WTC11 (cell line): ENCODE measurements at regions not wholly inside any gene's neighbourhood (a gene's known extent, or its start where the extent isn't known, plus 50 kb on each side); places are given as distances from the start of the nearest gene placed in this dataset.

Source experiments
- ATAC-seq: fragments of 200-7000 bp; cut with Tn5 transposase; 2 replicates; pipeline ENCODE4 v1.10.0; 2021; ENCODE audit warnings: mild to moderate bottlenecking, moderate library complexity
- CTCF ChIA-PET: fragments of 300-600 bp; sonication (Branson Sonifier 250); formaldehyde crosslinking; loops from one replicate; lab custom pipeline; 2021; ENCODE audit warnings: antibody characterized with exemption; lab: Charles Lee
- POLR2A ChIA-PET: fragments of 350-600 bp; sonication (Branson Sonifier 250); formaldehyde crosslinking; loops from one replicate; lab custom pipeline; 2021; ENCODE audit warnings: antibody characterized with exemption; lab: Charles Lee
- DNase-seq: peaks from one replicate; pipeline ENCODE4 v3.0.0; 2021; ENCODE audit warnings: low spot score
- H3K27ac Mint-ChIP-seq: 2 replicates; pipeline ENCODE4 v1.8.0; 2021; ENCODE audit warnings: mixed read lengths
- H3K27me3 Mint-ChIP-seq: 2 replicates; pipeline ENCODE4 v1.8.0; 2021; ENCODE audit warnings: low read depth, mild to moderate bottlenecking, moderate library complexity, mixed read lengths
- H3K36me3 Mint-ChIP-seq: 2 replicates; pipeline ENCODE4 v1.8.0; 2021; ENCODE audit warnings: mixed read lengths
- H3K4me1 Mint-ChIP-seq: 2 replicates; pipeline ENCODE4 v1.8.0; 2022; ENCODE audit warnings: mixed read lengths
- H3K4me3 Mint-ChIP-seq: 2 replicates; pipeline ENCODE4 v1.8.0; 2021; ENCODE audit warnings: mild to moderate bottlenecking, moderate library complexity, mixed read lengths
- H3K9me3 Mint-ChIP-seq: 2 replicates; pipeline ENCODE4 v1.8.0; 2021; ENCODE audit warnings: mixed read lengths
- ESRRA ChIP-seq: sonication (generic); formaldehyde crosslinking; IDR thresholded peaks from 2 replicates; pipeline ENCODE4 v1.8.1; 2022; ENCODE audit warnings: mild to moderate bottlenecking, missing genetic modification reagents, borderline replicate concordance
- ETV6 ChIP-seq: sonication (generic); formaldehyde crosslinking; IDR thresholded peaks from 2 replicates; pipeline ENCODE4 v1.8.1; 2022; ENCODE audit warnings: mild to moderate bottlenecking, missing genetic modification reagents
- NR2C2 ChIP-seq: sonication (generic); formaldehyde crosslinking; IDR thresholded peaks from 2 replicates; pipeline ENCODE4 v1.8.0; 2022; ENCODE audit warnings: mild to moderate bottlenecking, missing genetic modification reagents
- NR3C1 ChIP-seq: sonication (generic); formaldehyde crosslinking; conservative IDR thresholded peaks from 2 replicates; pipeline ENCODE4 v1.8.1; 2023; ENCODE audit warnings: low read depth, mild to moderate bottlenecking, missing genetic modification reagents
- SMAD3 ChIP-seq: sonication (generic); formaldehyde crosslinking; IDR thresholded peaks from 2 replicates; pipeline ENCODE4 v1.8.0; 2022; ENCODE audit warnings: missing genetic modification reagents, mild to moderate bottlenecking, borderline replicate concordance
- TEAD4 ChIP-seq: sonication (generic); formaldehyde crosslinking; IDR thresholded peaks from 2 replicates; pipeline ENCODE4 v1.8.0; 2022; ENCODE audit warnings: mild to moderate bottlenecking, missing genetic modification reagents
- ZBTB21 ChIP-seq: sonication (generic); formaldehyde crosslinking; IDR thresholded peaks from 2 replicates; pipeline ENCODE4 v1.8.1; 2023; ENCODE audit warnings: mild to moderate bottlenecking, missing genetic modification reagents, borderline replicate concordance
- ZNF138 ChIP-seq: sonication (generic); formaldehyde crosslinking; conservative IDR thresholded peaks from 2 replicates; pipeline ENCODE4 v1.8.1; 2022; ENCODE audit warnings: mild to moderate bottlenecking, moderate library complexity, missing genetic modification reagents
- ZNF263 ChIP-seq: sonication (generic); formaldehyde crosslinking; IDR thresholded peaks from 2 replicates; pipeline ENCODE4 v1.8.1; 2022; ENCODE audit warnings: low read depth, mild to moderate bottlenecking, moderate library complexity, missing genetic modification reagents
- ZNF396 ChIP-seq: fragments of 250-450 bp; sonication (Bioruptor Pico); IDR thresholded peaks from 2 replicates; pipeline ENCODE4 v1.8.0; 2021; ENCODE audit warnings: mild to moderate bottlenecking, moderate library complexity, borderline replicate concordance
- ZNF416 ChIP-seq: fragments of 250-450 bp; sonication (Bioruptor Pico); IDR thresholded peaks from 2 replicates; pipeline ENCODE4 v1.9.0; 2021; ENCODE audit warnings: mild to moderate bottlenecking, inconsistent platforms
- ZNF671 ChIP-seq: fragments of 250-450 bp; sonication (Bioruptor Pico); IDR thresholded peaks from 2 replicates; pipeline ENCODE4 v1.8.0; 2021; ENCODE audit warnings: mild to moderate bottlenecking
- TF ChIP-seq, protein P1 (sequence below): fragments of 250-450 bp; sonication (Bioruptor Pico); IDR thresholded peaks from 2 replicates; pipeline ENCODE4 v1.8.0; 2021; ENCODE audit warnings: mild to moderate bottlenecking
- TF ChIP-seq, protein P2 (sequence below): fragments of 250-450 bp; sonication (Bioruptor Pico); IDR thresholded peaks from 2 replicates; pipeline ENCODE4 v1.9.0; 2021; ENCODE audit warnings: moderate library complexity, mild to moderate bottlenecking, inconsistent platforms, borderline replicate concordance
- TF ChIP-seq, protein P3 (sequence below): sonication (generic); formaldehyde crosslinking; IDR thresholded peaks from 2 replicates; pipeline ENCODE4 v1.8.0; 2022; ENCODE audit warnings: mild to moderate bottlenecking, missing genetic modification reagents
- TF ChIP-seq, protein P4 (sequence below): sonication (generic); formaldehyde crosslinking; IDR thresholded peaks from 2 replicates; pipeline ENCODE4 v1.8.1; 2022; ENCODE audit warnings: missing genetic modification reagents, borderline replicate concordance
- TF ChIP-seq, protein P5 (sequence below): fragments of 250-450 bp; sonication (Bioruptor Pico); conservative IDR thresholded peaks from 2 replicates; pipeline ENCODE4 v1.9.0; 2021; ENCODE audit warnings: mild to moderate bottlenecking

DNA sequence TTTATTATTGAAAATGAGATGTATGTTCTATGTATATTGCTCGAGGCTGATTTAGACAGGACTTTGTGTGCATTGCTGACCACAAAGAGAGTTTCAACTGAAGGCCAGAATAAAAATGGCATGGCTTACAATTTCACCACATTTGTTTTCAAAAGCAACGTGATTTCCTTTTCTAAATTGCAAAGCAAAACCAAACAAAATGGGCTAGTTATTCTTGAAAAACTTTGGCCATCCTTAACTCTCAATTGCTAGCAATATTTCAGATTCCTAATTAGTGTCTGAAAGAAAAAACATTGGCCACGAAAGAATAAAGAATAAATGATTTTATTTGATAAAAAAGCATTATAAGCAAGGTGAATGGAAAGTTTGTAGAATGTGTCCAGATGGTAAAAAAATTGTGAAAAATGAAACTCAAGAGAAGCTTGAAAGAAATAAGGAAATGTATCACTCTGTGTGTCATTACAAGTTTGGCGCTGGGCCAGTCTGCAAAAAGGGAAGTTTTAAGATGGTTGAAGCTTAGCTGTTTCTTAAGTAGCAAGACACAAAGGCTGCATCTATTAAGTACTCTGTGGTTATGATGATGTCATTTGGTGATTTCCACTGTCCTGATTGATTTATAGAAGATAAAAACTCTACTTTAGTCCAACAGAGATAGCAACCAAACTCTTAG, 89.2 kb upstream of the PRLR start:
- no peak overlapping the region for H3K27ac Mint-ChIP-seq
- no peaks in the 10 kb centered on the region; the same call in 1 of the 2 replicates for H3K27me3 Mint-ChIP-seq
- TF ChIP-seq, protein P1, sequence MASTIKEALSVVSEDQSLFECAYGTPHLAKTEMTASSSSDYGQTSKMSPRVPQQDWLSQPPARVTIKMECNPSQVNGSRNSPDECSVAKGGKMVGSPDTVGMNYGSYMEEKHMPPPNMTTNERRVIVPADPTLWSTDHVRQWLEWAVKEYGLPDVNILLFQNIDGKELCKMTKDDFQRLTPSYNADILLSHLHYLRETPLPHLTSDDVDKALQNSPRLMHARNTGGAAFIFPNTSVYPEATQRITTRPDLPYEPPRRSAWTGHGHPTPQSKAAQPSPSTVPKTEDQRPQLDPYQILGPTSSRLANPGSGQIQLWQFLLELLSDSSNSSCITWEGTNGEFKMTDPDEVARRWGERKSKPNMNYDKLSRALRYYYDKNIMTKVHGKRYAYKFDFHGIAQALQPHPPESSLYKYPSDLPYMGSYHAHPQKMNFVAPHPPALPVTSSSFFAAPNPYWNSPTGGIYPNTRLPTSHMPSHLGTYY (CRISPR knock-in tag): no peak
- no peak for TF ChIP-seq ZNF671
- TF ChIP-seq TEAD4 (CRISPR knock-in tag): no peak
- no peak for TF ChIP-seq NR2C2 (CRISPR knock-in tag)
- TF ChIP-seq, protein P2, sequence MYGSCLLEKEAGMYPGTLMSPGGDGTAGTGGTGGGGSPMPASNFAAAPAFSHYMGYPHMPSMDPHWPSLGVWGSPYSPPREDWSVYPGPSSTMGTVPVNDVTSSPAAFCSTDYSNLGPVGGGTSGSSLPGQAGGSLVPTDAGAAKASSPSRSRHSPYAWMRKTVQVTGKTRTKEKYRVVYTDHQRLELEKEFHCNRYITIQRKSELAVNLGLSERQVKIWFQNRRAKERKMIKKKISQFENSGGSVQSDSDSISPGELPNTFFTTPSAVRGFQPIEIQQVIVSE (CRISPR knock-in tag): no peak
- TF ChIP-seq ZNF416 (CRISPR knock-in tag): no peak
- TF ChIP-seq NR3C1: no peak
- TF ChIP-seq ZBTB21 (CRISPR knock-in tag): no peak
- no peak for TF ChIP-seq ZNF138
- TF ChIP-seq, protein P3, sequence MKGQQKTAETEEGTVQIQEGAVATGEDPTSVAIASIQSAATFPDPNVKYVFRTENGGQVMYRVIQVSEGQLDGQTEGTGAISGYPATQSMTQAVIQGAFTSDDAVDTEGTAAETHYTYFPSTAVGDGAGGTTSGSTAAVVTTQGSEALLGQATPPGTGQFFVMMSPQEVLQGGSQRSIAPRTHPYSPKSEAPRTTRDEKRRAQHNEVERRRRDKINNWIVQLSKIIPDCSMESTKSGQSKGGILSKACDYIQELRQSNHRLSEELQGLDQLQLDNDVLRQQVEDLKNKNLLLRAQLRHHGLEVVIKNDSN (CRISPR knock-in tag): no peak
- no peak for TF ChIP-seq SMAD3 (CRISPR knock-in tag)
- no peak for DNase-seq
- no peaks in the 10 kb centered on the region for H3K36me3 Mint-ChIP-seq
- ChIA-PET POLR2A (no interaction called here), CTCF (no interaction called here)
- no peak overlapping the region for H3K4me3 Mint-ChIP-seq
- peaks cover 2% of the 10 kb centered on the region; the same call in 1 of the 2 replicates for H3K4me1 Mint-ChIP-seq
- no peak for ATAC-seq
- peaks cover 11% of the 10 kb centered on the region for H3K9me3 Mint-ChIP-seq

DNA sequence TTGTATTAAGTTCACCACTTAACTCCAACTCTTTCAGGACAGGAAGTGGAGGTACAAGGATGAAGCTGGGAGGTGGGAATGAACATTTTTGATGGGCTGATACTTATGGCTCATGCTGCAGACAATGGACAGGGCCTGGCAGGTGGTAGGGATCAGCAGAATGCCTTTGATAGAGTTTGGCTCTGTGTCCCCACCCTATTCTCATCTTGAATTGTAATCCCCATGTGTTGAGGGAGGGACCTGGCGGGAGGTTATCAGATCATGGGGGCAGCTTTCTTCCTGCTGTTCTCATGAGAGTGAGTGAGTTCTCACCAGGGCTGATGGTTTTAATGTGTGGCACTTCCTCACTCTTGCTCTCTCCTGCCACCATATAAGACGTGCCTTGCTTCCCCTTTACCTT, 87.3 kb upstream of the PRLR start:
- Mint-ChIP-seq H3K27ac (no peak overlapping the region), H3K36me3 (no peaks in the 10 kb centered on the region), H3K27me3 (no peaks in the 10 kb centered on the region), H3K4me1 (peaks cover 2% of the 10 kb centered on the region; the same call in 1 of the 2 replicates), H3K9me3 (peaks cover 14% of the 10 kb centered on the region), H3K4me3 (no peak overlapping the region)
- no peak for TF ChIP-seq ETV6 (CRISPR knock-in tag)
- TF ChIP-seq ESRRA: no peak
- TF ChIP-seq, protein P4, sequence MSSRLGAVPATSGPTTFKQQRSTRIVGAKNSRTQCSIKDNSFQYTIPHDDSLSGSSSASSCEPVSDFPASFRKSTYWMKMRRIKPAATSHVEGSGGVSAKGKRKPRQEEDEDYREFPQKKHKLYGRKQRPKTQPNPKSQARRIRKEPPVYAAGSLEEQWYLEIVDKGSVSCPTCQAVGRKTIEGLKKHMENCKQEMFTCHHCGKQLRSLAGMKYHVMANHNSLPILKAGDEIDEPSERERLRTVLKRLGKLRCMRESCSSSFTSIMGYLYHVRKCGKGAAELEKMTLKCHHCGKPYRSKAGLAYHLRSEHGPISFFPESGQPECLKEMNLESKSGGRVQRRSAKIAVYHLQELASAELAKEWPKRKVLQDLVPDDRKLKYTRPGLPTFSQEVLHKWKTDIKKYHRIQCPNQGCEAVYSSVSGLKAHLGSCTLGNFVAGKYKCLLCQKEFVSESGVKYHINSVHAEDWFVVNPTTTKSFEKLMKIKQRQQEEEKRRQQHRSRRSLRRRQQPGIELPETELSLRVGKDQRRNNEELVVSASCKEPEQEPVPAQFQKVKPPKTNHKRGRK (CRISPR knock-in tag): no peak
- no peak for TF ChIP-seq ZNF671
- TF ChIP-seq, protein P5, sequence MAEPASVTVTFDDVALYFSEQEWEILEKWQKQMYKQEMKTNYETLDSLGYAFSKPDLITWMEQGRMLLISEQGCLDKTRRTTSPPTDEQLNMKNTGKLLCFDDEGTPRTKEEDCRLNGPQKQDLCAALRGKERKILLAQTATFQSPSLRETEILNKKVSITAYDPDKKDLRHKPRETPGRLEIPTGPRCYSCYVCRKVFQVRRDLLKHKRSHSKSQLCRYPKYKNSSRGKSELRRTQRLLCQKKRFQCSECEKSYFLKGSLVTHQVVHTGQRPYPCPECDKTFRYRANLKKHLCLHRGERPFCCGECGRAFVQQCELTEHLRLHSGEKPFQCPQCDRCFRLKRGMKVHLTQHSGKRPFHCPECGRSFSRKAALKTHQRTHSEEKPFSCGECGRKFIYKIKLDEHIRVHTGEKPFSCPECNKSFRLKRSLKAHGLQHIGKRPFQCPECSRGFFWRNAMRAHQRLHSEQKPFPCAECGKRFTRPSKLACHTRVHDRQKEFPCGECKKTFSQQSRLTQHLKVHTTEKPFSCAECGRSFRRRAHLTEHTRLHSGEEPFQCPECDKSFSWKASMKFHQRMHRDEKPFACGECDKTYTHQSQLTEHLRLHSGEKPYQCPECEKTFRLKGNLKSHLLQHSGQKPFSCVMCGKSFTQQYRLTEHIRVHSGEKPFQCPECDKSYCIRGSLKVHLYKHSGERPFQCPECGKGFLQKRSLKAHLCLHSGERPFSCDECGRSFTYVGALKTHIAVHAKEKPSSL (CRISPR knock-in tag): no peak
- TF ChIP-seq ZNF396 (CRISPR knock-in tag): no peak
- no peak for TF ChIP-seq ZNF263 (CRISPR knock-in tag)
- TF ChIP-seq TEAD4 (CRISPR knock-in tag): no peak
- CTCF ChIA-PET: no interaction called here
- DNase-seq: no peak
- POLR2A ChIA-PET: no interaction called here
- no peak for ATAC-seq
